Keratinocyte (primary cell): ENCODE measurements at regions not wholly inside any gene's neighbourhood (a gene's known extent, or its start where the extent isn't known, plus 50 kb on each side); places are given as distances from the start of the nearest gene placed in this dataset.

Experiments used
- DNase-seq: peaks from one replicate; pipeline ENCODE4 v3.0.0-alpha.2; 2011; ENCODE audit warnings: low read depth, missing footprints, low spot score
- FAIRE-seq: peaks from 2 replicates; lab custom pipeline; 2011; peaks lifted over from hg19 to GRCh38; lab: Jason Lieb, UNC
- H2AFZ ChIP-seq: 2 replicates; pipeline ENCODE4 v1.6.0; 2012; ENCODE audit warnings: low read length, control low read depth, inconsistent platforms; ENCODE audit not compliant: control insufficient read depth
- H3K27ac ChIP-seq: 2 replicates; pipeline ENCODE4 v1.5.1; 2011; ENCODE audit warnings: low read length; ENCODE audit not compliant: control insufficient read depth, insufficient read depth
- H3K27me3 ChIP-seq: 3 replicates; pipeline ENCODE4 v1.6.0; 2011; ENCODE audit warnings: low read length; ENCODE audit not compliant: control insufficient read depth, insufficient read depth; ENCODE audit errors: extremely low read depth
- H3K36me3 ChIP-seq, 2 experiments: 2 replicates in 1 of 2; 3 replicates in 1 of 2; pipeline ENCODE4 v1.5.1; 2011; ENCODE audit warnings: low read length in 2 of 2, mild to moderate bottlenecking in 1 of 2; ENCODE audit not compliant: control insufficient read depth in 2 of 2, insufficient read depth in 2 of 2; ENCODE audit errors: extremely low read depth in 1 of 2
- H3K4me1 ChIP-seq: 3 replicates; pipeline ENCODE4 v1.5.1; 2011; ENCODE audit warnings: low read length; ENCODE audit not compliant: control insufficient read depth, insufficient read depth; ENCODE audit errors: extremely low read depth
- H3K4me2 ChIP-seq: 3 replicates; pipeline ENCODE4 v1.6.0; 2011; ENCODE audit warnings: low read depth, low read length; ENCODE audit not compliant: control insufficient read depth, insufficient read depth; ENCODE audit errors: extremely low read depth
- H3K4me3 ChIP-seq, 3 experiments: fragments of 200-600 bp in 1 of 3; sonication (generic) in 1 of 3; 2 replicates in 2 of 3; 3 replicates in 1 of 3; pipeline ENCODE4 v1.5.1; 2011 to 2016; ENCODE audit warnings: low read length in 3 of 3, mild to moderate bottlenecking in 3 of 3, control low read depth in 2 of 3, inconsistent platforms in 1 of 3, low read depth in 1 of 3, mixed read lengths in 1 of 3, mixed run types in 1 of 3, moderate library complexity in 1 of 3; ENCODE audit not compliant: control insufficient read depth in 2 of 3, insufficient read depth in 2 of 3; ENCODE audit errors: extremely low read depth in 1 of 3
- H3K79me2 ChIP-seq: 2 replicates; pipeline ENCODE4 v1.6.0; 2012; ENCODE audit warnings: low read length; ENCODE audit not compliant: control insufficient read depth, insufficient read depth
- H3K9ac ChIP-seq: 3 replicates; pipeline ENCODE4 v1.6.0; 2011; ENCODE audit warnings: low read length; ENCODE audit not compliant: control insufficient read depth, insufficient read depth; ENCODE audit errors: extremely low read depth
- H3K9me1 ChIP-seq: 3 replicates; pipeline ENCODE4 v1.6.0; 2011; ENCODE audit warnings: low read length; ENCODE audit not compliant: control insufficient read depth, insufficient read depth; ENCODE audit errors: extremely low read depth
- H3K9me3 ChIP-seq: 2 replicates; pipeline ENCODE4 v1.5.1; 2012; ENCODE audit warnings: low read depth, low read length; ENCODE audit not compliant: control insufficient read depth
- H4K20me1 ChIP-seq: 3 replicates; pipeline ENCODE4 v1.6.0; 2011; ENCODE audit warnings: low read length; ENCODE audit not compliant: control insufficient read depth, insufficient read depth; ENCODE audit errors: extremely low read depth
- EZH2 ChIP-seq: IDR thresholded peaks from one replicate; pipeline ENCODE4 v1.6.1; 2012; ENCODE audit warnings: inconsistent platforms, mild to moderate bottlenecking, low read length, moderate library complexity
- dilution Hi-C: fragments of 300-500 bp; cut with MboI; formaldehyde crosslinking; loops from one replicate; pipeline ENCODE4 v1.7.0; 2020; ENCODE audit warnings: low sequenced_read_pairs; ENCODE audit not compliant: extremely low pct_ligation_motif_present
- TF ChIP-seq, protein P1 (sequence below), 3 experiments: IDR thresholded peaks in 1 of 3; conservative IDR thresholded peaks in 1 of 3; optimal IDR thresholded peaks in 1 of 3; 2 replicates in 2 of 3; 3 replicates in 1 of 3; pipeline versions ENCODE3 to v1.5.1; 2011; ENCODE audit warnings: low read length in 3 of 3, mild to moderate bottlenecking in 3 of 3, moderate library complexity in 2 of 3, control low read depth in 1 of 3, inconsistent platforms in 1 of 3; ENCODE audit not compliant: insufficient read depth in 2 of 3; ENCODE audit errors: extremely low read depth in 1 of 3

DNA sequence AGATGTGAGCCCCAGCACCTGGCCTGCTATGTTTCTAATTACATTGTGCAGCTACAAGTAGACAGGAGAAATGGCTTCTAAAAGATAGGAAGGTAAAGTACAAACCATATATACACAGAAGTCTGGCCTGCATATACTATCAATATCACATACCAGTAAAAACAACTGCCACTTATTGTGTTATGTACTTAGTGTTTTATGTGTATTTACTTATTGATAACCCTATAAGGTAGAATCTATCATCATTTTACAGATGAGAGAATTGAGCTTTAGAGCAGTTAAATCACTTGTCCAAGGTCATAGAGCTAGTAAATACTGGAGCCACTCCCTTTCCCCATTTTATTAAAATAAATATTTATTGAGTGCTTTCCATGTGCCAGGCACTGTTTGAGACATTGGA is 102.4 kb upstream of the PRDM1 start:
- Histone ChIP-seq H3K27ac (no peak overlapping the region), H3K9ac (no peak overlapping the region), H3K36me3 (no peaks in the 10 kb centered on the region), H3K27me3 (no peaks in the 10 kb centered on the region), H3K4me1 (peaks cover 7% of the 10 kb centered on the region), H3K9me3 (no peaks in the 10 kb centered on the region), H3K79me2 (no peaks in the 10 kb centered on the region), H3K9me1 (no peaks in the 10 kb centered on the region), H3K4me3 (no peak overlapping the region), H2AFZ (no peak overlapping the region), H4K20me1 (no peaks in the 10 kb centered on the region), H3K4me2 (no peak overlapping the region)
- TF ChIP-seq, protein P1, sequence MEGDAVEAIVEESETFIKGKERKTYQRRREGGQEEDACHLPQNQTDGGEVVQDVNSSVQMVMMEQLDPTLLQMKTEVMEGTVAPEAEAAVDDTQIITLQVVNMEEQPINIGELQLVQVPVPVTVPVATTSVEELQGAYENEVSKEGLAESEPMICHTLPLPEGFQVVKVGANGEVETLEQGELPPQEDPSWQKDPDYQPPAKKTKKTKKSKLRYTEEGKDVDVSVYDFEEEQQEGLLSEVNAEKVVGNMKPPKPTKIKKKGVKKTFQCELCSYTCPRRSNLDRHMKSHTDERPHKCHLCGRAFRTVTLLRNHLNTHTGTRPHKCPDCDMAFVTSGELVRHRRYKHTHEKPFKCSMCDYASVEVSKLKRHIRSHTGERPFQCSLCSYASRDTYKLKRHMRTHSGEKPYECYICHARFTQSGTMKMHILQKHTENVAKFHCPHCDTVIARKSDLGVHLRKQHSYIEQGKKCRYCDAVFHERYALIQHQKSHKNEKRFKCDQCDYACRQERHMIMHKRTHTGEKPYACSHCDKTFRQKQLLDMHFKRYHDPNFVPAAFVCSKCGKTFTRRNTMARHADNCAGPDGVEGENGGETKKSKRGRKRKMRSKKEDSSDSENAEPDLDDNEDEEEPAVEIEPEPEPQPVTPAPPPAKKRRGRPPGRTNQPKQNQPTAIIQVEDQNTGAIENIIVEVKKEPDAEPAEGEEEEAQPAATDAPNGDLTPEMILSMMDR (optimal IDR thresholded peaks at IDR 0.05 in 1 of 3, IDR thresholded peaks at IDR 0.05 in 1 of 3, conservative IDR thresholded peaks at IDR 0.05 in 1 of 3; ENCODE audit: extremely low read depth in 1 of 3, insufficient read depth in 2 of 3, low read length in 3 of 3) = no peak
- TF ChIP-seq EZH2 = no peak
- DNase-seq (no peak), FAIRE-seq (no peak)
- dilution Hi-C loops = no loop called here

DNA sequence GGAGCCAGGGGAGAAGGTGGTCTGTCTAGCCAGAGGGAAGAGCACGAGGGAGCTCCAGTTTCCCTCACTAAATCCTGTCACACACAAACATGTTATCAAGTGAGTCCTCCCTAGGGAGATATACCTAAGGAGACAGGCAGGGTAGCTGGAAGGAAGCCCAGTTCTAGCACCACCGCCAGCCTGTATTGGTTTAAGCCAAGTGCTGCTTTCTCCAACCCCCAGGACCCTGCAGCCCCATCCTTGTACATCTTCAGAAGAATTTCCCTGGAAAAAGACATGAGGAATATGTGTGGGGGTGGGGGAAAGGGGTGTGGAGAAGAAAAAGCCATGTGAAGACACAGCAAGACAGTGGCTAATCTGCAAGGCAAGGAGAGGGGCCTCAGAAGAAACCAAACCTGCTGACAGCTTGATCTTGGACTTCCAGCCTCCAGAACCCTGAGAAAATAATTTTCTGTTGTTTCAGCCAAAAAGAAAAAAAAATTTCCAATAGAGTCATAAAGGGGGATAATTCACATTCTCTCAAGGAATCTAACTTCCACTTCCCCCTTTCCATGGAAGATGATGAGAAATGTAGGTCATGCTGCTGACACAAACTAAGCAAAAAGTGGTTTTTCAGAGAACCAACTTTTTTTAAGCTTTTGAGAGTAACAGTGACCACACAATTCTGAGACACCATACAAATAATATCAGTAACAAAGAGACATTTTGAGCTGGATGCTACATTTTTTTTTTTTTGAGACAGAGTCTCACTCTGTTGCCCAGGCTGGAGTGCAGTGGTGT is 103.2 kb upstream of the PRDM1 start:
- Histone ChIP-seq H3K4me2 (no peak overlapping the region), H3K79me2 (no peaks in the 10 kb centered on the region), H3K9me1 (no peaks in the 10 kb centered on the region), H3K27ac (no peak overlapping the region), H3K4me1 (peaks cover 7% of the 10 kb centered on the region), H4K20me1 (no peaks in the 10 kb centered on the region), H2AFZ (no peak overlapping the region), H3K36me3 (no peaks in the 10 kb centered on the region), H3K27me3 (no peaks in the 10 kb centered on the region), H3K9me3 (no peaks in the 10 kb centered on the region), H3K9ac (no peak overlapping the region), H3K4me3 (no peak overlapping the region)
- FAIRE-seq (no peak), DNase-seq (no peak)
- dilution Hi-C loops = no loop called here
- TF ChIP-seq, protein P1 (optimal IDR thresholded peaks at IDR 0.05 in 1 of 3, IDR thresholded peaks at IDR 0.05 in 1 of 3, conservative IDR thresholded peaks at IDR 0.05 in 1 of 3; ENCODE audit: extremely low read depth in 1 of 3, insufficient read depth in 2 of 3, low read length in 3 of 3) = no peak
- no peak for TF ChIP-seq EZH2
